ENCODE measurements at regions not wholly inside any gene's neighbourhood (a gene's known extent, or its start where the extent isn't known, plus 50 kb on each side); places are given as distances from the start of the nearest gene placed in this dataset.

DNA sequence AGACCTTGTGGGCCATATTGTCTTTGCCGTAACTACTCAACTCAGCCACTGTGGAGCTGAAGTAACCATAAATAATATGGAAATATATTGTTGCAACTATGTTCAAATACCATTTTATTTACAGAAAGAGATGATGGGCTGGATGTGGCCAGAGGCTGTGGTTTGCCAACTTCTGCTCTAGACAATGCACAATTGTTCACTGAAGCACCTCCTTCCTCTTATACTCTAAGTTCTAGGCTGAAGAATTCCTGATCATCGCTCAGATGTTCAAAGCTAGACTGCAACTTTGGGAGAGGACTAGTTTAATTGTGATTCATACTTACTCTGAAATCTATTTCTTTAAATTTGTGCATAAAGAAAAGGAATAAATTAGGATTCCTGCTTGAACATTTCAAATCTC lies 245.0 kb downstream of the TAF11L14 start:
- Histone ChIP-seq H3K23ac (ENCODE audit: insufficient read length, low read depth, low read length) (no peak overlapping the region), H4K5ac (ENCODE audit: insufficient read length, low read depth, low read length) (no peak overlapping the region), H3K9me3 (ENCODE audit: control insufficient read depth, low read depth, low read length) (no peaks in the 10 kb centered on the region), H4K8ac (replicated peaks; ENCODE audit: insufficient read length, low read depth, low read length) (no peak overlapping the region), H3K4ac (ENCODE audit: low read depth, low read length) (no peak overlapping the region), H3K4me2 (ENCODE audit: insufficient read depth, insufficient read length, low read length) (no peak overlapping the region), H2BK5ac (ENCODE audit: insufficient read length, low read length) (no peak overlapping the region), H3T11ph (ENCODE audit: low read length) (no peak overlapping the region), H3K56ac (ENCODE audit: insufficient read length, low read depth, low read length) (no peak overlapping the region), H3K4me1 (ENCODE audit: insufficient read depth, low read length) (no peaks in the 10 kb centered on the region), H2BK120ac (ENCODE audit: low read depth, low read length, poor library complexity, severe bottlenecking) (no peak overlapping the region), H3K23me2 (ENCODE audit: insufficient read length, low read depth, low read length, poor library complexity, severe bottlenecking) (no peaks in the 10 kb centered on the region), H3K9ac (ENCODE audit: extremely low read depth, insufficient read length, low read length) (no peak overlapping the region), H2BK20ac (ENCODE audit: low read depth, low read length, poor library complexity, severe bottlenecking) (no peak overlapping the region), H2BK12ac (ENCODE audit: insufficient read length, low read depth, low read length) (no peak overlapping the region), H3K27ac (ENCODE audit: insufficient read length, low read depth, low read length) (no peak overlapping the region), H3K14ac (ENCODE audit: insufficient read depth, low read length) (no peak overlapping the region), H2AK5ac (ENCODE audit: insufficient read length, low read length) (no peak overlapping the region), H3K27me3 (ENCODE audit: insufficient read depth, low read length) (no peaks in the 10 kb centered on the region), H2AFZ (ENCODE audit: low read length) (no peak overlapping the region), H4K20me1 (ENCODE audit: control insufficient read depth, insufficient read depth, insufficient read length) (no peaks in the 10 kb centered on the region), H3K79me2 (ENCODE audit: insufficient read depth, low read length) (no peaks in the 10 kb centered on the region), H4K91ac (ENCODE audit: insufficient read length, low read depth, low read length) (no peak overlapping the region), H3K79me1 (ENCODE audit: insufficient read depth, low read depth, low read length, poor library complexity, severe bottlenecking) (no peaks in the 10 kb centered on the region), H2BK15ac (ENCODE audit: low read depth, low read length) (no peak overlapping the region), H3K18ac (ENCODE audit: insufficient read length, low read depth, low read length) (no peak overlapping the region)
- Mint-ChIP-seq H3K27ac (no peak overlapping the region), H3K9me3 (no peaks in the 10 kb centered on the region), H3K4me3 (no peak overlapping the region), H3K36me3 (ENCODE audit: insufficient read depth in 1 of 3, low read depth in 3 of 3) (peaks cover 0 to 7% (median 1%) of the 10 kb centered on the region in 3 experiments; a peak in 3 of 7 replicates), H3K4me1 (peaks cover 13 to 15% of the 10 kb centered on the region in 2 experiments), H3K27me3 (ENCODE audit: low read depth) (no peaks in the 10 kb centered on the region; the same call in 1 of the 2 replicates)
- TF ChIP-seq, protein P1, sequence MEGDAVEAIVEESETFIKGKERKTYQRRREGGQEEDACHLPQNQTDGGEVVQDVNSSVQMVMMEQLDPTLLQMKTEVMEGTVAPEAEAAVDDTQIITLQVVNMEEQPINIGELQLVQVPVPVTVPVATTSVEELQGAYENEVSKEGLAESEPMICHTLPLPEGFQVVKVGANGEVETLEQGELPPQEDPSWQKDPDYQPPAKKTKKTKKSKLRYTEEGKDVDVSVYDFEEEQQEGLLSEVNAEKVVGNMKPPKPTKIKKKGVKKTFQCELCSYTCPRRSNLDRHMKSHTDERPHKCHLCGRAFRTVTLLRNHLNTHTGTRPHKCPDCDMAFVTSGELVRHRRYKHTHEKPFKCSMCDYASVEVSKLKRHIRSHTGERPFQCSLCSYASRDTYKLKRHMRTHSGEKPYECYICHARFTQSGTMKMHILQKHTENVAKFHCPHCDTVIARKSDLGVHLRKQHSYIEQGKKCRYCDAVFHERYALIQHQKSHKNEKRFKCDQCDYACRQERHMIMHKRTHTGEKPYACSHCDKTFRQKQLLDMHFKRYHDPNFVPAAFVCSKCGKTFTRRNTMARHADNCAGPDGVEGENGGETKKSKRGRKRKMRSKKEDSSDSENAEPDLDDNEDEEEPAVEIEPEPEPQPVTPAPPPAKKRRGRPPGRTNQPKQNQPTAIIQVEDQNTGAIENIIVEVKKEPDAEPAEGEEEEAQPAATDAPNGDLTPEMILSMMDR (conservative IDR thresholded peaks at IDR 0.05): no peak
- WGBS (ENCODE audit: extremely low coverage, insufficient read length, low lambda C conversion rate): no CpG with 5 or more reads among the region's 2 CpGs
- no peak for DNase-seq

Measured in H9 (cell line).